MM.1S (cell line): ENCODE measurements at regions not wholly inside any gene's neighbourhood (a gene's known extent, or its start where the extent isn't known, plus 50 kb on each side); places are given as distances from the start of the nearest gene placed in this dataset.

ENCODE experiments used
- CTCF ChIP-seq: fragments of 300-600 bp; sonication (generic); IDR thresholded peaks from 2 replicates; pipeline ENCODE4 v1.5.1; 2016; ENCODE audit warnings: antibody characterized with exemption, low read length, mixed read lengths
- EZH2 ChIP-seq: fragments of 300-600 bp; sonication (generic); optimal IDR thresholded peaks from 2 replicates; pipeline ENCODE3; 2017; ENCODE audit warnings: low read depth, mild to moderate bottlenecking, antibody characterized with exemption, low read length, mixed read lengths
- EZH2phosphoT487 ChIP-seq: fragments of 300-600 bp; sonication (generic); IDR thresholded peaks from 2 replicates; pipeline ENCODE4 v1.6.1; 2018; ENCODE audit warnings: antibody characterized with exemption, low read length

DNA sequence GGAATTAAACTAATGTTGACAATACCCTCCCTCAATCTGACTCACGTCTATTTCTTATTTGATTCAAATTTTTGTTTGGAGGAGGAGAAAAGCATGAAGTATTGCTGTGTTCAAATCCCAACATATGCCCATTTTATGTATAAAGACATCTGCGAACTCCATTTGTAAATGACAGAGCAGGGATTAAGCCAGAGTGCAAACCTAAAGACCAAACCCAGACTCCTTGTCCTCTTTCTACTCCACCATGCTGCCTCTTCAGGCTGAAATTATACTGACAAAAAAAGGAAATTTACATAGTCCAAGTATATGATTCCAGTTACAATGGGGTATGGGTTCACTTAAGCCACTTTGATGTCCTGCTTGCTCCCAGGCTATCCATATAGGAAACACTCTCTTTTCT, 383.1 kb downstream of the ADRA2A start:
- TF ChIP-seq CTCF: no peak
- no peak for TF ChIP-seq EZH2
- TF ChIP-seq EZH2phosphoT487: no peak
